DMS53 (cell line): ENCODE measurements at regions not wholly inside any gene's neighbourhood (a gene's known extent, or its start where the extent isn't known, plus 50 kb on each side); places are given as distances from the start of the nearest gene placed in this dataset.

Experiments
- DNase-seq: peaks from one replicate; lab custom pipeline; 2025; lab: John Stamatoyannopoulos, UW

DNA sequence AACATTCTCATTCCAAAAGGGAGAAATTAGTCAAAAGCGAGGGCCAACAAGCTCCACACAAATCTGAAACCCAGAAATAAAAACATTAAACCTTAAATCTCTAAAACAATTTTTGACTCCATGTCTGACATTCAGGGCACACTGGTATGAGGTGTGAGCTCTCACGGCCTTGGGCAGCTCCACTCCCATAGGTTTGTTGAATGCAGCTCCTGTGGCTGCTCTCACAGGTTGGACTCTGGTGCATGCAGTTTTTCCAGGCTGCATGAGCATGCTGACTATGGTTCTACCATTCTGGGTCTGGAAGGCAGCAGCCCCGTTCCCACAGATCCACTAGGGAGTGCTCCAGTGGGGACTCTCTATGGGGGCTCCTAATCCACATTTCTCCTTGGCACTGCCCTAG lies 887.1 kb upstream of the GHITM start:
- no peak for DNase-seq

DNA sequence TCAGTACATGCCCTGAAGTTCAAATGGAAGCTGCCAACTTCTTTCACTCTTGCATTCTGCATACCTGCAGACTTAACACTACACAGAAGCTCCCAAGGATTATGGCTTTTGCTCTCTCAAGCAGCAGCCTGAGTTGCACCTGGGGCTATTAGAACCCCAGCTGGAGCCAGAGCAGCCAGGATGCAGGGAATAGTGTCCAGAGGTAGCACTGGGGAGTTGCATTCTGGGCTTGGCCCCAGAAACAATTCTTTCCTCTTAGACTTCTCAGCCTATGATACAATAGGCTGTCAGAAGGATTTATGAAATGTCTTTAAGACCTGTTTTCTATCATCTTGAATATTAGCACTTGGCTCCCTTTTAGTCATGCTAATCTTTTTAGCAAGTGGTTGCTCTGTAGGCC lies 886.7 kb upstream of the GHITM start:
- DNase-seq, result no peak

GRCh38 chr10:83253011-83253671 lies 886.2 kb upstream of the GHITM start:
- DNase-seq, result no peak

- no peak for DNase-seq
Measured at GRCh38 chr10:83254698-83255097, 884.6 kb upstream of the GHITM start.

DNA sequence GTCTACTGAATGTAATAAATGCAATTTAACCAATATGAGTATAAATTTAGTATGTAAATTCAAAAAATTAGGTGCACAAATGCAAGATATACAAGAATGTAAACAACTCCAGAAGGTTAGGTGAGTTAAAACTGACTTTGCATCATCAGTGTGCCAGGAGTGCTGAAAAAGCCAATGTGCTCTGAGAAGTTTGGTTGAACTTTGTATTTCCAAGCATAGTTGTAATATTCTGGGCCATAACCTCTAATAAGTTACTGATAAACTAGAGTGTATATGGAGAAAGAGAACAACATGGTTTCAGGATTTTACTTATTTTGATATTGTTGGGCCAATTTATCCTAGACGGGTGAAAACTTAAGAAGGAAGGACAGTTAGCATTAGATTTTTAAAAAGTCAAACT lies 876.9 kb upstream of the GHITM start:
- no peak for DNase-seq

DNA sequence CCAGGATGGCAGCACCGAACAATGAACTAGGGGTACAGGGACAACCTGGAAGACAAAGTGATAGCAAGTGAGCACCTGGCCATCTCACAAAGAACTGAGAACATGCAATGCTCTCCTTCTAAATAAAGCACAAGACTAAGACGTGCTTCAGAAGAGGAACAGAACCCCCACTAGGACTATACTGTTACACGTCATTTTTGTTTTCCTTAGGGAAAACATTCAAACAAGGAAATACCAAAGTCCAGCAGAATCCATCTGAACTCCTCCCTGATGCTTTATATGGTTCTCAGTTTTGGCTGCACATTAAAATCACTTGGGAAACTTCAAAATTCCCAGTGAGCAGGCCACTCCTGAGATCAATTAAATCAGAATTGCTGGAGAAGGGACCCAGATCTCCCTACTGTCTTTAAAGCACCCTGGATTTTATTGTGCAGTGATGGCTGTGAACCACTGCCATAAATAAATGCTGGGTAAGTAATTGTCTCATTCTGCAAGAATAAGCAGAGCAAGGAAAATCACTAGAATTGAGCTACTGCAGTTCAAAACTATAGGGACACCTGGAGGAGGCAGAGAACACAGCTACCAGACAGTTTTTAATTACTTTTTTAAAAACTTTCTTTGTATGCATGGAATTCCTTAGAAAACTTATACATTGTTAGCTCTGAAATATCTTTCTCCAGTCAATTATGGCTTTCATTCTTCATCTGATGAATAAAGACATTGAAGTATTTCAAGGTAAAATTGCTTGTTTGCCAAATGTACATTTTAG lies 866.5 kb upstream of the GHITM start:
- DNase-seq, result no peak

GRCh38 chr10:83274088-83274487 lies 865.2 kb upstream of the GHITM start:
- DNase-seq, result no peak

DNA sequence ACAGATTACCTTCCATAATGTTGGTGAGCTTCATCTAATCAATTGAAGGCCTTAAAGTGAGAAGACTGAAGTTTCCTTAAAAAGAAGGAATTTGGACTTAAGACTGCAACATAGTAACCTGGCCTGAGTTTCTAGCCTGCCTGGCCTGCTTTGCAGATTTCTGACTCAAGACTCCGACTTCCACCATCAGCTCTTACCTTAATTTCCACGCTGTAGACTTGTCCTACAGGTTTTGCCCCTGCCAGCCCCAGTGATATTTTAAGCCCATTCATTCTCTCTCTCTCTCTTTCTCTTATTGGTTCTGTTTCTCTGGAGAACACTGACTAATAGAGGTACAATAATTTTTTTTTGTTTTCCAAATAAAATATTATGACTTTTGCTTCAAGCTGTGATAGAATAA lies 862.3 kb upstream of the GHITM start:
- no peak for DNase-seq

DNA sequence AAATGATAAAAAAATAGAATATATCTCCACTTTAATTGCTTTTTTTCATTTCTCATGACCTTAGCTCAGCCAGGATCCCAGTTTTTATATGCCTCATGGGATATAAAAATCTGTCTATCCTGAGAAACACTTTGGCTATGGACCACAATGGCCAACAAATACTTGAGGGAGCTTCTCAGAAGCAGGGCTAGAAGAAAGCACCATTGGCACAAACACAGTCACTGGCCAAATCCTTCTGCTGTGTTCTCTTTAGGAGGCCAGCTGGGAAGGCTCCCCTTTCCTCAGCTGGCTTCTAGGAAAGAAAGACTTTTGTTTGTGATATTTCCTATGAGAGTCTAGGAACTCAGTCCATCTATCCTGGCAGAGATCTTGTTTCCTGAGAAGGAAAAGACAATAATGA lies 856.2 kb upstream of the GHITM start:
- no peak for DNase-seq

DNA sequence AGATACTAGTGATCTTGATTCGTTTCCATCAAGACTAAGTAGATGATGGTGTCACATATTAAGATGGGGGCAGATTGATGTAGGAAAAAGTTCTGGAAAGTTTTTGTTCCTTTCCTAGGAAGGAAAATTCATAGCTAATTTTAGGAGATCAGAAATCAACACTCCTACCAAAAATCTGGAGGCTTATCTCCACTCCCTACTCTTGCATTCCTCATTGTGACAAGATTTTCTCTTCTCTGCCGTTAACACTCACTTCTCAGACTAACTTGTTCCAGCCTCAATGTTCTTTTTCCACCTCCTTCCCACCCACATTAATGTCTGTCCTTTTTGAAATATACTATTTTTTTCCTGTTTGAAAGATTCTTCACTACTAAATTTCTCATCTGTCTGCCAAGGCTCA lies 851.9 kb upstream of the GHITM start:
- no peak for DNase-seq

- DNase-seq, result no peak
Measured at GRCh38 chr10:83289373-83289772, 849.9 kb upstream of the GHITM start.

- no peak for DNase-seq
Measured at GRCh38 chr10:83289948-83290347, 849.4 kb upstream of the GHITM start.

DNA sequence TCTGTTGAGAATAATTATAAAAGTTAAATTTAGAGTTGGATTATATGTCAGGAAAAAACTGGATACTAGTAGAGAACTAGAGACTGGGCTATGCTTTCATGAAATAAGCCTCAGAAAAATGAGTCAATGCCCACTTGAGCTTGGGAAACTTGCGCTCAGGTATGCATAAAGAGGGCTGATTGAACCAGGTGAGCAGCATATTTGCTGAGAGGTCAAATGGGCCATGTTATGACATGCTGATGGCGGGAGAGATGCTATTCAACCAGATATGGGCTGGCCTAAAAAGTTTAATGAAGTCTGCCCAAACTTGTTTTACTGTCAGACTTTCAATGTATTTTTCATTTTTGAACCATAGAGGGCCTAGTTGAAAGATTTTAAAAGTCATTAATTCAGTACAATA lies 837.6 kb upstream of the GHITM start:
- DNase-seq, result peak; percentile 38

DNA sequence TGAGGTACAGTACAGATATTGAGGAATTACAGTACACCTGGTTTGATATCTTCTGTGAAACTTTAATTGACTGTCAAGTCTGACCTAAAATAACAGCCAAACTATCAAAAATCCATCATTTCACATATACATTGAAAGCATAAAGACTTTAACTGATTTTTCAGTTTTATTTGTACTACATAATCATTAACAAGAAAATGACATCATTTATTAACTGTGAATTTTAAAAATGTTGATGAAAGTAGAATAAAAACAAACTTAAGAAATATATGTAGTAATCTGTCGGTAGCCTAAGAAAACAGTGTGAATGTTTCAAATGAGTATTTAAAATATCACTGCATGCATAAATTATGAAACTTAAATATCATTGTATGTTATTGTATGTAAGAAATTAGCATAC lies 836.7 kb upstream of the GHITM start:
- DNase-seq, result no peak

DNA sequence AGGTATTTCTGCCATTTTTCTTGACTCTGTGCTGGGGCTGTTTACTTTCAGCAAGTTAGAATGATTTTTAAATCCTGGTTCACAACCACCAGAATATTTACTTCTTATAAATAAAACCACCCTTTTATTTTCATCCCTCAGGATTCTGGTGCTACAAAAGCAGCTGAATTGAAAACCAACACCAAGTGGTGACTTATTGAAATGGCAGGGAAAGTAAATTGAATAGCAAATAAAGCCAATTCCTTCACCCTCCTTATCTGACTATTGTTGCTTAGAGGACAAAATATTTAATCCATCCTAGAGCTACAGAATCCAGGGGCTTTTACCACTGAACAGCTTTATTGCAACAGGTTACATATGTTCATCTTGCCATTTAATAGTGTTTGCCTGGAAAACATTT lies 828.6 kb upstream of the GHITM start:
- peak; percentile 7 for DNase-seq

GRCh38 chr10:83312570-83312969 lies 826.7 kb upstream of the GHITM start:
- DNase-seq, result no peak

DNA sequence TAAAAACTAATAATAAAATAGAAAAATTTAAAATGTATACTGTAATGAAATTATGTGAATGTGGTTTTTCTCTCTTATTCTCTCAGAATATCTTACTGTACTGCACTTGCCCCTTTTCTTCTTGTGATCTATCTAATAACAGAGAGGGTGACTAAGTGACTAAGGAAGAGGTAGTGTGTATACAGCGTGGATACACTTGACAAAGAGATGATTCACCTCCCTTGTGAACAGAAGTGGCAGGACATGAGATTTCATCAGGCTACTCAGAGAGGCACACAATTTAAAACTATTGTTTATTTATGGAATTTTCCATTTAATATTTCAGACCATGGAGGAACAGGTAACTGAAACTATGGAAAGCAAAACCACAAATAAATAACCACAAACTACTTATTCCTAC lies 806.6 kb upstream of the GHITM start:
- peak; percentile 89 for DNase-seq

GRCh38 chr10:83333566-83333965 lies 805.7 kb upstream of the GHITM start:
- peak; percentile 26 for DNase-seq

DNA sequence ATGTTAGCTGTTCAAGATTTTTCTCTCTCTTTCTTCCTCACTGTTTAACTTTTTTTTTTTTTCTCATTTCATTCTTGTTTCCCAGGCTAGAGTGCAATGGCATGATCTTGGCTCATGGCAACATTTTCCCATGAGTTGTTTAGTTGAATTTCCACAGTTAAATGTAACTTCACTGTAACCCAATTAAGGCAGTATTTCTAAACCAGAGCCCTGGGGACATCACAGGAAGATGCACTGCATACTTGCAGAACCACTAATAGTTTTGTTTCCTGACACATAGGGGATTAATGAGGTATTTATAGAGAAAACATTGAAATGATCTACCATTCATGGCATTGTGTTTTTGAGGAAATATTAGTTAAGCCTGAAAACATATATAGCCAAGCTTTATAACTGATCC lies 795.6 kb upstream of the GHITM start:
- DNase-seq, result no peak

DNA sequence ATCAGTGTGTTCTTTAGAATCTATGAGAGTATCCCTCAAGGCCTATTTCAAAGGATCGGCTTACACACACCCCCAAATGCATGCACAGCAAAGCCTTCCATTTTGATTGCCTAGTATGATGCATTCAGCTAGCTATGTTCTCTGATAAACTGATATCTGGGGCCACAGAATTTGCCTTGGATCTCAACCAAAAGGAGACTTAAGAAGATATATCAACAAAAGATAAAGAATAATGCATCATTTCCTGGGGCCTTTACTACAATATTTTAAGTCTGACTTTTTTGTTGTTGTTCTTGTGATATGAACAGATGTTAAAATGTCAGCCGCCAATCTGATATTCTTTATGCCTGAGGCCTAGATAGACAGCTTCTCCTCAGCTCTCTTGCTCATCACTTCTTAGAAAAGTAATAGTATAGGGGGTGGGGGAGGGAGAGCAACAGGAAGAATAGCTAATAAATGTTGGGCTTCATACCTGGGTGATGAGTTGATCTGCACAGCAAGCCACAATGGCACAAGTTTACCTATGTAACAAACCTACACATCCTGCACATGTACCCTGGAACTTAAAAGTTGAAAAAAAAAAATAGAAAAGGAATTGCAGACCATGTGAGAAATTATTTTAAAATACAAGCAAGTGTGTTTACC lies 792.9 kb upstream of the GHITM start:
- DNase-seq, result no peak

DNA sequence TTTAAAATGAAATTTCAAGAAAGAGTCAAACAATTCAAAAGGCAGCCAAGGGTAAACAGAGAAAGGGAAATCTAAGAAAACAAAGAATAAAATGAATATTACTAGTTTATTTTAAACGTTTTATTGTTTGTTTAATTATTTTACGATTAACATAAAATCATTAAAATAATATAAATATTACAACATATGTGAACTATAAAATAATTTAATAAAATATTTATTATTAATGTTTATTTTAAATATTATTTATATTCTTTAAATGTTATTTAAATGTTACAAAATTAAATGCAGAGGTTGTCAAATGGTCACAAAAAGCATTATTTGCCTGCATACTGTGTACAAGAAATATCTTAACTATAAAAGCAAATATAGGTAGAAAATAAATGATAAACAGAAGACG lies 786.7 kb upstream of the GHITM start:
- no peak for DNase-seq

DNA sequence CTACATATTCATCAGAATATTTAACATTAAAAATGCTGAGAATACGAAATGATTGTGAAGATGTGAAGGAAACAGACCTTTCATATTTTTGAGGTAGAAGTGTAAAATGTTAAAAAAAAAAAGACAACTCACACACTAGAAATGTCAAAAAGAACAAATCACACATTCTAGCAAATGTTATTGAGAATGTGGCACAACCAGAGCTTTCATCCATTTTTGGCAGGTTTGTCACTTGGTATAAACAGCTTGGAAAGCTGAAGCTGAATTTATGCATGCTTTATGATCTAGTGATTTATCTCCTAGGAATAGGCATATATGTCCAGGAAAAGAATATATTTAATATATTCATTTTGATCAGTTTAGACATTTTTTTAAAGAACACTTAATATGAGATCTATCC lies 784.9 kb upstream of the GHITM start:
- no peak for DNase-seq

DNA sequence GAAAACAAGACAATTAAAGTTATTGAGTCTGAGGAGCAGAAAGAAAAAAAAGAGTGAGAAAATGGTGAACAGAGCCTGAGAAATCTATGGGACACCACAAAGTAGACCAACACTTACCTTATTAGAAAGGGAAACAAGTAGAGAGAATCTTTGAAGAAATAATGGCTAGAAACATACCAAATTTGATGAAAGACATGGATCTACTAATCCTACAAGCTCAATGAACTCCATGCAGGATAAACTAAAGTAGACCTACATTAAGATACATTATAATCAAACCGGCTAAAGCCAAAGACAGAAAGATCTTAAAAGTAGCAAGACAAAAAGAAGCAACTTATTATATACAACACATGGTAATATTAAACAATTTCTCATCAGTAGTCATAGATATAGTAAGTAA lies 782.3 kb upstream of the GHITM start:
- no peak for DNase-seq
